Occipital lobe (tissue), 1 donor: ENCODE measurements at regions not wholly inside any gene's neighbourhood (a gene's known extent, or its start where the extent isn't known, plus 50 kb on each side); places are given as distances from the start of the nearest gene placed in this dataset.

Experiments
- DNase-seq: peaks from one replicate; lab custom pipeline; 2025; lab: John Stamatoyannopoulos, UW

- no peak for DNase-seq
These were observed 50.8 kb upstream of the NAV2 start for GRCh38 chr11:19661827-19662226.

- no peak for DNase-seq
These were observed 52.6 kb upstream of the NAV2 start for GRCh38 chr11:19660076-19660475.

GRCh38 chr11:19659529-19659928 is 53.1 kb upstream of the NAV2 start:
- no peak for DNase-seq

- DNase-seq, result no peak
These were observed 54.3 kb upstream of the NAV2 start for GRCh38 chr11:19658344-19658743.

GRCh38 chr11:19656140-19656541 is 56.5 kb upstream of the NAV2 start:
- no peak for DNase-seq

GRCh38 chr11:19652623-19653375 is 59.8 kb upstream of the NAV2 start:
- no peak for DNase-seq

GRCh38 chr11:19651653-19652052 is 61.0 kb upstream of the NAV2 start:
- no peak for DNase-seq

- DNase-seq, result no peak
These were observed 61.6 kb upstream of the NAV2 start for GRCh38 chr11:19651028-19651427.

- no peak for DNase-seq
These were observed 62.2 kb upstream of the NAV2 start for GRCh38 chr11:19650467-19650866.

GRCh38 chr11:19649751-19650150 is 62.9 kb upstream of the NAV2 start:
- DNase-seq, result no peak

GRCh38 chr11:19648321-19648720 is 64.3 kb upstream of the NAV2 start:
- no peak for DNase-seq

GRCh38 chr11:19647816-19648215 is 64.8 kb upstream of the NAV2 start:
- DNase-seq, result no peak

GRCh38 chr11:19646921-19647320 is 65.7 kb upstream of the NAV2 start:
- no peak for DNase-seq

GRCh38 chr11:19646308-19646707 is 66.3 kb upstream of the NAV2 start:
- no peak for DNase-seq

GRCh38 chr11:19644316-19644715 is 68.3 kb upstream of the NAV2 start:
- DNase-seq, result no peak

GRCh38 chr11:19642185-19643158 is 70.2 kb upstream of the NAV2 start:
- no peak for DNase-seq

- DNase-seq, result no peak
These were observed 73.0 kb upstream of the NAV2 start for GRCh38 chr11:19639603-19640105.

GRCh38 chr11:19635332-19635731 is 77.3 kb upstream of the NAV2 start:
- no peak for DNase-seq

- DNase-seq, result no peak
These were observed 79.4 kb upstream of the NAV2 start for GRCh38 chr11:19633276-19633675.

GRCh38 chr11:19632499-19632834 is 80.2 kb upstream of the NAV2 start:
- DNase-seq, result no peak

- DNase-seq, result no peak
These were observed 80.7 kb upstream of the NAV2 start for GRCh38 chr11:19631712-19632498.

GRCh38 chr11:19628018-19628417 is 84.6 kb upstream of the NAV2 start:
- no peak for DNase-seq
